ENCODE measurements at regions not wholly inside any gene's neighbourhood (a gene's known extent, or its start where the extent isn't known, plus 50 kb on each side); places are given as distances from the start of the nearest gene placed in this dataset.
"Not testable (repeated sequence)": the region's sequence is repeated elsewhere in the genome, so short reads cannot be mapped to it uniquely, and the experiment has no call there.

DNA sequence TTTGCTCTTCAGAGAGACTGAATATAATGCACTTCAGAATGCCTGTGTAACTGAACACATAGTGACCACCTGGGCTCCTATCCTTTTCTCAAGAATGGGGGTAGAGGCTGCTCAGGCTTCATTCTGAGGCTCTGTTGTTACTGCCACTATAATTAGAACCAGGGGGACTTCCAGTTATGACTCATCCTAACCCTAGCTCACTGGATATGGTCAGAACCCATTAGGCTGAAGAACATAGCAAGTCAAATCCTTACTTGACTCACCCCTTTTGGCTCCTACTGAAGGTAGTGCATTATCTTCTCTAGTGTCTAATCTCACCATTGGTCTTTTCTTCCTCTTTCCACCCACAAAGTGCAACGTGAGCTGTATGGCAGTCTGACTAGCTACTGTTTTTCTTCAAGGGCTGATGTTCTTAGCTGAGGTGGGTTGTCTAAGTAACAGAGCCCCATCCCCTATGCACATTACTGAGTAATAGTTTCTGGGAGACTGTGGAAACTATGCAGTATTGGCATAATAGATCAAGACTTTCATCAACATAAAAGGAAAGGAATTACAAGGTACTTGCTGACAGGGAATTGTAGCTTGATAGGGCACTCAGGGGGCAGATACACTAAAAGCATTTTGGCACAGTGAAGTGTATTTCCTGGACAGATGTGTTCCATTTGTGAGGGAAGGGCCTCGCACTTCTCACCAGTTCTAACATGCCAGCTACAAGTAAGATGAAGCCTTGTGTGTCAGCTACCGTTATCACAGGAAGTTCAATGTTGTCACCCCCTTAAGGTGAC lies 431.0 kb upstream of the MEF2C start:
- H3K4me3 ChIP-seq (replicated peaks; ENCODE audit: low read depth, low read length), result no peak overlapping the region
- peak; percentile 53 for DNase-seq (ENCODE audit: low read depth)
- TF ChIP-seq, protein P1, sequence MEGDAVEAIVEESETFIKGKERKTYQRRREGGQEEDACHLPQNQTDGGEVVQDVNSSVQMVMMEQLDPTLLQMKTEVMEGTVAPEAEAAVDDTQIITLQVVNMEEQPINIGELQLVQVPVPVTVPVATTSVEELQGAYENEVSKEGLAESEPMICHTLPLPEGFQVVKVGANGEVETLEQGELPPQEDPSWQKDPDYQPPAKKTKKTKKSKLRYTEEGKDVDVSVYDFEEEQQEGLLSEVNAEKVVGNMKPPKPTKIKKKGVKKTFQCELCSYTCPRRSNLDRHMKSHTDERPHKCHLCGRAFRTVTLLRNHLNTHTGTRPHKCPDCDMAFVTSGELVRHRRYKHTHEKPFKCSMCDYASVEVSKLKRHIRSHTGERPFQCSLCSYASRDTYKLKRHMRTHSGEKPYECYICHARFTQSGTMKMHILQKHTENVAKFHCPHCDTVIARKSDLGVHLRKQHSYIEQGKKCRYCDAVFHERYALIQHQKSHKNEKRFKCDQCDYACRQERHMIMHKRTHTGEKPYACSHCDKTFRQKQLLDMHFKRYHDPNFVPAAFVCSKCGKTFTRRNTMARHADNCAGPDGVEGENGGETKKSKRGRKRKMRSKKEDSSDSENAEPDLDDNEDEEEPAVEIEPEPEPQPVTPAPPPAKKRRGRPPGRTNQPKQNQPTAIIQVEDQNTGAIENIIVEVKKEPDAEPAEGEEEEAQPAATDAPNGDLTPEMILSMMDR (IDR thresholded peaks at IDR 0.05; ENCODE audit: low read length, missing control alignments), result no peak

DNA sequence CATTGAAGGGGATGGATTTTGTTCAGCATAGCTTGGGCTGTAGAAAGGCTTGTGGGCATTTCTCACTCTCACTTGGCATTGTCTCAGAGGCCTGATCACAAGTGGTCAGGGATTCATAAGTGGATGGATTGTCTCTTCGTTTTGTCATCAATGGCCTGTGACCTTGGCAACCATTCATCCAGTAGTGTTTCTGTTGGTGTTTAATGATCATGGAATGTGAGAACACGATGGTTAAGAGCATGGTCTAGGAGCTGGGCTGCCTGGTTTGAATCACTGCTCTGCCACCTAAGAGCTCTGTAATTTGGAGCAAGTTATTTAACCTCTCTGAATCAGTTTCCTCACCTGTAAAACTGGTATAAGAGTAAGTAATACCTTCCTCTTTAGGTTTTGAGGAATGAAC lies 430.1 kb upstream of the MEF2C start:
- no peak overlapping the region for H3K4me3 ChIP-seq (replicated peaks; ENCODE audit: low read depth, low read length)
- TF ChIP-seq, protein P1 (IDR thresholded peaks at IDR 0.05; ENCODE audit: low read length, missing control alignments), result no peak
- peak; percentile 24 for DNase-seq (ENCODE audit: low read depth)

DNA sequence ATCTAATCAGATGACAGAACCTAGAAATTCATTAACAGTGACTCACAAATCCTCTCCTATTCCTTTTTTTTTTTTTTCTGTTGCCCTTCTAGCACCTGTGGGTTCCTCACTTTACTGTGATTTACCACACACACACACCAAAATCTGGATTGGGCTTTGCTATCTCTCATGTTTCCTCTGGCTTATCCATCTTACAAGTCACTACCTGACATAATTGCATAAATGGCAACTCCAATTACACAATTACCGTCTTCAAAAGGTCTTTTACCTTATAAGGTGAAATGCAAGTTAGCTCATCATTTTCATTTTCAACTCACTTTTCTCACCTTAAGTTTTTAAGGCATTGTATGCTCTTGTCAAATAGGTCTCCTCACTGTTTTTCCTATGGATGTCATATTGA lies 426.3 kb upstream of the MEF2C start:
- H3K4me3 ChIP-seq (replicated peaks; ENCODE audit: low read depth, low read length), result no peak overlapping the region
- DNase-seq (ENCODE audit: low read depth), result no peak
- TF ChIP-seq, protein P1 (IDR thresholded peaks at IDR 0.05; ENCODE audit: low read length, missing control alignments), result no peak

DNA sequence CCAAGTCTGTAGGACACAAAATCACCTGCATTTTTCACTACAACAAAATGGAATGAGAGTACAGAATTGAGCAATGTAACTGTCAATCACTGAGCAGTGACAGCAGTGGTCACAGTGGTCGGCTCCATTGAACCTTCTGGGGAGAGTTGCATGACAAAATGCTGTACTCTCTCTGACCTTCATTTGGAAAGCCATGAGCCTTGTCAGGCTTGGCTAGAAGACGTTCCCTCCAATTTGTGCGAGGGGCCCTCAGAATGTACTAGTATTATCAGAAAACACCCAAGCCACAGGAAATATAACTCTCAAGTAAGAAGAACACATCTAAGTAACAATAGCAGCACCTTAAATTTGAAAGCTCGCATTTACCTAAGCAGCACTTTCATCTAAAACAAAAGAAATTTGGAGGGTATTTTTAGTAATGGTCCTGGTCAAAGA lies 425.6 kb upstream of the MEF2C start:
- TF ChIP-seq, protein P1 (IDR thresholded peaks at IDR 0.05; ENCODE audit: low read length, missing control alignments), result no peak
- no peak for DNase-seq (ENCODE audit: low read depth)

DNA sequence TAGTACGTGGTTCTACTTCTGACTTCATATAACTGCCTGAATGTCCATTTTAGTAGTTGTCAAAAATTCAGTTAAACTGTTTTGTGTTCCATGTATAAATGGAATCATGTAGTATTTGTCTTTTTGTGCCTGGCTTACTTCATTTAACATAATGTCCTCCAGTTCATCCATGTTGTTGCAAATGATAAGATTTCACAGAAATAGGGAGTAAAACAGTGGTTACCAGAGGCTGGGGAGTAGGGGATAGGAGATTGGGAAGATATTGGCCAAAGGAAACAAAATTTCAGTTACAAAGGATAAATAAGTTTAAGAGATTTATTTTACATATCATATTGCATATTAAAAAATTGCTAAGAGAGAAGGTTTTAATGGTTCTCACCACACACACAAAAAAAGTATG lies 425.0 kb upstream of the MEF2C start:
- TF ChIP-seq, protein P1 (IDR thresholded peaks at IDR 0.05; ENCODE audit: low read length, missing control alignments), result no peak
- DNase-seq (ENCODE audit: low read depth), result no peak
- H3K4me3 ChIP-seq (replicated peaks; ENCODE audit: low read depth, low read length), result no peak overlapping the region

More for the DNA sequence above, 425.6 kb upstream of the MEF2C start:
- no peak overlapping the region for H3K4me3 ChIP-seq (replicated peaks; ENCODE audit: low read depth, low read length)

DNA sequence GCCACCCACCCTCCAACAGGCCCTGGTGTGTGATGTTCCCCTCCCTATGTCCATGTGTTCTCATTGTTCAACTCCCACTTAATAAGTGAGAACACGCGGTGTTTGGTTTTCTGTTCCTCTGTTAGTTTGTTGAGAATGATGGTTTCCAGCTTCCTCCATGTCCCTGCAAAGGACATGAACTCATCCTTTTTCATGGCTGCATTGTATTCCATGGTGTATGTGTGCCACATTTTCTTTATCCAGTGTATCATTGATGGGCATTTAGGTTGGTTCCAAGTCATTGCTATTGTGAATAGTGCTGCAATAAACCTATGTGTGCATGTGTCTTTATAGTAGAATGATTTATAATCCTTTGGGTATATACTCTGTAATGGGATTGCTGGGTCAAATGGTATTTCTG lies 424.2 kb upstream of the MEF2C start:
- not testable (repeated sequence) for H3K4me3 ChIP-seq (replicated peaks; ENCODE audit: low read depth, low read length); DNase-seq (ENCODE audit: low read depth)

DNA sequence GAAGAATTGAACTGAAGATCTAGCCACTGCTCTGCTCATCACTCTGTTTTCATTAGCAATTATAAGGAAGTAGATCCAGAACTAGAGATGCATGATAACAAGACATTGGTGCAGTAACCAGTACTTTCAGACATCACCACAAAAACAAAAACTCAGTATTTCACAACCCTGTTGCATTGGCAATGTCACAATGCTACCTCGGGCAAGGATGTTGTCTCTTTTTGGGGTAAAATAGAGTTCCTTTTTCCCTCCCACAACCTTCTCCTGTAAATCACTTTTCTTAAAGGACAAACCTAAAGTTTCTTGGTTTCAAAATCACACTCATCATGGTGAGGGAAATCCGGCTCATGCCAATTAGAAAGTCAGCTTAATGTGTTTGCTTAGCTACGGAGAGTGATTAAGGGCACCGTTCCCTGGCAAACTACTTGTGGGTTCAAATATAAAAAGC lies 420.1 kb upstream of the MEF2C start:
- H3K4me3 ChIP-seq (replicated peaks; ENCODE audit: low read depth, low read length), result no peak overlapping the region
- DNase-seq (ENCODE audit: low read depth), result no peak

More for the DNA sequence above, 420.1 kb upstream of the MEF2C start:
- TF ChIP-seq, protein P1 (IDR thresholded peaks at IDR 0.05; ENCODE audit: low read length, missing control alignments), result no peak

Data from fibroblast of pulmonary artery (primary cell).